ENCODE measurements at regions not wholly inside any gene's neighbourhood (a gene's known extent, or its start where the extent isn't known, plus 50 kb on each side); places are given as distances from the start of the nearest gene placed in this dataset.

DNA sequence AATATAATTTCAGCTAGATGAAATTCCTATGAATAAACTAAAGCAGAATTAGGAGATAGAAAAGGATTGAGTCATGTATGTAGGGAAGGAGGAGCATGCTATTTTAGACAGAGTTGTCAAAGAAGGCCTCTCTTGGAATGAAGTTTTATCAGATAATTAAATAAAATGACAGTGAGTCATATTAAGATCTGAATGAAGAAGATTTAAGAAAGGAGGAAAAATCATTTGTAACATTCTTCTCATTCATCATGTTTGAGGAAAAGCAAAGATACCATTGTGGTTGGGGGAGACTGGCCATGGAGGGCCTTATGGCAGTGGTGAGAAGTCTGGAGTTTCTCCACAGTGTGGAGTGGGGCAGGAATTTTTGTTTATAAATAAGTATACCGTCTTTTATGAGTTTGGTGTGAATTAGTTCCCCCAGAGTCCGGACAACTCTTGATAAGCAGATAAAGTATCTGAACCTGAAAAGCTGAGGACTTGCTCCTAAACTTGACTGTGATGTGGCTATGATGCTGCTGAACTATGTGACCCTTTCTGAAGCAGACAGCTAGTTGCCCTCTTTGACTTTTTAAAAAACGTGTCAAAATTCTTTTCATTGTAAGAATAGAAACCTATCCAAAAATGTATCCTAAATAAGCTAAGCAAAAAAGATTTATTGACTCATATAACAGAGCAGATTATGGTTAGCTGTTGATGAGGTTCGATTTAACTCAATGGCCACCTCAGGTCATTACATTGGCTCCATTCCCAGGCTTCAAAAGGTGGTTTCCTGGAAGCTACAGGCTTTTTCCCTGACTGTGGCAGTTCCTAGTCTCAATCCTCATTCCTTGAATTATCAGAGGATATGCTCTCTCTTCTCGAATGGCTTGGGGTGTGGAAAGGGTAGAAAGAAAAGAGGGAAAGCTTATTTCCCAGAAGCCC is 90.8 kb downstream of the LHX9 start:
- peaks cover 4% of the 10 kb centered on the region for H3K36me3 Mint-ChIP-seq (ENCODE audit: low read depth)
- peaks cover 22% of the 10 kb centered on the region for H3K27me3 Mint-ChIP-seq (ENCODE audit: low read depth)
- H3K27ac Mint-ChIP-seq: no peak overlapping the region
- no peak overlapping the region for H3K4me3 Mint-ChIP-seq (ENCODE audit: low read depth)
- intact Hi-C loops (cut with micrococcal nuclease): no loop called here
- H3K9me3 Mint-ChIP-seq: peaks cover 36% of the 10 kb centered on the region
- DNase-seq (ENCODE audit: low spot score): no peak
- no peaks in the 10 kb centered on the region for H3K4me1 Mint-ChIP-seq (ENCODE audit: low read depth)

DNA sequence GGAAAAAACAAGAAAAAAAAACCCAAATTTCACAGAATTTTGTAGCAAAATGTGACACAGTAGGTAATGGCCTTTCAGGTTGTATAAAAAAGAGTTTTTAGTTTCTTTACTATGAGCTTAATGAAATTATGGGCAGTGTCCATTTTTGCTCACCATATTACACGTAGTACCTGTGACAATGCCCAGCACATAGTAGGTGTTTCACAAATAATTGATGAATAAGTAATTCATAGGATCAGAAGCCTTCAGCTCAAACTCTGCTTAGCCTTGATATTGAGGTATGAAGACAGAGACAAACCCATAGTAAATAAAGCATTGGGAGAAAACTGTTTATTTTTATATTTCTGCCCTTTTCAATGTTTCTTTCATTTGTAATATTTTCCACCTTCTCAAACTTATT is 97.2 kb downstream of the LHX9 start:
- H3K27ac Mint-ChIP-seq: no peak overlapping the region
- DNase-seq (ENCODE audit: low spot score): no peak
- peaks cover 16% of the 10 kb centered on the region for H3K9me3 Mint-ChIP-seq
- peaks cover 7% of the 10 kb centered on the region for H3K27me3 Mint-ChIP-seq (ENCODE audit: low read depth)
- no peaks in the 10 kb centered on the region for H3K4me1 Mint-ChIP-seq (ENCODE audit: low read depth)
- intact Hi-C loops (cut with micrococcal nuclease): no loop called here
- H3K4me3 Mint-ChIP-seq (ENCODE audit: low read depth): no peak overlapping the region
- no peaks in the 10 kb centered on the region for H3K36me3 Mint-ChIP-seq (ENCODE audit: low read depth)

DNA sequence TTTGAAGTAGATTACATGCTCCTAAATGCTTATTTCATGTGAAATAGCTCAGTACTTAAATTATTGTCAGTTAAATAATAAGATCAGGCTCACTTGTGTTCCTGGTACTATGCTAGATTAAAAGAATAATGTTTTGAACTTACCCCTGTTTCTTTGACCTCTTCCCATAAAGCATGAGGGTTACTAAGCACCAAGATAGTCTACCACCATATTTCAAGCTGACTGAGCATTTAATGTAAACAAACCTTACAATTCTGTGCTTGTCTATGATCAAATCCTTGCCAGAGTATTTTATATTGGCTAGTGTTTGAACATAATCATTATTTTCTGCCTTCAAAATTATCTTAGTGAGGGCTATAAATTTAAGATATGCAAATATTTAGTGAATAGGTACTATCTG is 98.1 kb downstream of the LHX9 start:
- intact Hi-C loops (cut with micrococcal nuclease): no loop called here
- Mint-ChIP-seq H3K4me3 (ENCODE audit: low read depth) (no peak overlapping the region), H3K27me3 (ENCODE audit: low read depth) (peaks cover 11% of the 10 kb centered on the region), H3K36me3 (ENCODE audit: low read depth) (no peaks in the 10 kb centered on the region), H3K4me1 (ENCODE audit: low read depth) (no peaks in the 10 kb centered on the region), H3K27ac (no peak overlapping the region), H3K9me3 (peaks cover 9% of the 10 kb centered on the region)
- no peak for DNase-seq (ENCODE audit: low spot score)

DNA sequence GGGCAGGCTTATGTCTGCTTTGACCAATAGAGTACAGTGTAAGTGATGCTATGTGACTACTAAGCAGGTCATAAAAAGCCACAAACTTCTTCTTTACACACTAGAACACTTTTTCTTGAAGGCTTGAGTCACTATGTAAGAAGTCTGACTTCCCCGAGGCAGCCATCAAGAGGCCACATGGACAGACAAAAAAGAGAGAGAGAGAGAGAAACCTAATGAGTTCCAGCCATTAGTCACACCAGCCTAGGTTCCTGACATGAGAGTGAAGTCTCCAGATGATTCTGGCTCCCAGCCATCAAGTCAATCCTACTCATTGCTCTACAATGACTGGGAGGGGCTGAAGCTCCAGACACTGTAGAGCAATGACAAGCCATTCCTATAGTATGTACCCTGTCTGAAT is 101.4 kb downstream of the LHX9 start:
- no peak overlapping the region for H3K4me3 Mint-ChIP-seq (ENCODE audit: low read depth)
- no peaks in the 10 kb centered on the region for H3K4me1 Mint-ChIP-seq (ENCODE audit: low read depth)
- H3K9me3 Mint-ChIP-seq: no peaks in the 10 kb centered on the region
- H3K27me3 Mint-ChIP-seq (ENCODE audit: low read depth): peaks cover 12% of the 10 kb centered on the region
- H3K36me3 Mint-ChIP-seq (ENCODE audit: low read depth): no peaks in the 10 kb centered on the region
- intact Hi-C loops (cut with micrococcal nuclease): no loop called here
- DNase-seq (ENCODE audit: low spot score): no peak
- H3K27ac Mint-ChIP-seq: no peak overlapping the region

DNA sequence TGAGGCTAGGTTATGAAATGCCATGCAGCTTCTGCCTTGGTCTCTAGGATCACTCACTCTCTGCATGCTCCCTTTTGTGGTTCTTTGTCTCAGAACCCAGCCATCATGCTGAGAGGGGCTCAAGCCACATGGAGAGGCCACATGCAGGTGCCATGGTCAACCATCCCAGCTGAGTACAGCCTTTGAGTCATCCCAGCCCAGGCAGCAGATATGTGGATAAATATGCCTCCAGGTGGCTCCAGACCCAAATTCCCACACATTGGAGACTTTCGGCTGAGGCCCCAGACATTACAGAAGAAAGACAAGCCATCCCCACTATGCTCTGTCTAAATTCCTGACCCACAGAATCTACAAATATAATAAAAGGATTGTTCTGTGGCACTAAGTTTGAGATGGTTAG is 102.0 kb downstream of the LHX9 start:
- Mint-ChIP-seq H3K4me1 (ENCODE audit: low read depth) (no peaks in the 10 kb centered on the region), H3K27me3 (ENCODE audit: low read depth) (peaks cover 8% of the 10 kb centered on the region), H3K9me3 (no peaks in the 10 kb centered on the region), H3K36me3 (ENCODE audit: low read depth) (no peaks in the 10 kb centered on the region), H3K4me3 (ENCODE audit: low read depth) (no peak overlapping the region), H3K27ac (no peak overlapping the region)
- no peak for DNase-seq (ENCODE audit: low spot score)
- intact Hi-C loops (cut with micrococcal nuclease): no loop called here

DNA sequence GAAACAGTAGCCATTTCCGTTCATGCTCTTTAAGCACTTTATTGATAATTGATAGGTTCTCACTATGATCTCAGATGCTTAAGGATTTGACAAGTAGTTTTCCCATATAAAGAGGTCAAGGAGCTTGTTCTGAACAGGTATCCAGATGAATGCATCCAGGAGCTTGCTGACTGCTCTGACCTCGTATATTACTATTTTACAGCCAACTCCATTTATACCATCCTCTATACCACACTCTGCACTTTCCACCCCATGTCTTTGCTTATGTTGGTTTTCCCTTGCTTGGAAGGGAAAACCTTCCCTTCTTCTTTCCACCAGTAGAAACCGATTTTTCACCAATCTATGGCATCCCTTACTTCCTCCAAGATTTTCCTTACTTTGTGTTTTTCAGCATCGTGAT is 107.2 kb downstream of the LHX9 start:
- DNase-seq (ENCODE audit: low spot score): no peak
- intact Hi-C loops (cut with micrococcal nuclease): no loop called here
- H3K27ac Mint-ChIP-seq: no peak overlapping the region
- no peaks in the 10 kb centered on the region for H3K4me1 Mint-ChIP-seq (ENCODE audit: low read depth)
- no peak overlapping the region for H3K4me3 Mint-ChIP-seq (ENCODE audit: low read depth)
- H3K9me3 Mint-ChIP-seq: no peaks in the 10 kb centered on the region
- H3K36me3 Mint-ChIP-seq (ENCODE audit: low read depth): no peaks in the 10 kb centered on the region
- H3K27me3 Mint-ChIP-seq (ENCODE audit: low read depth): peaks cover 23% of the 10 kb centered on the region

DNA sequence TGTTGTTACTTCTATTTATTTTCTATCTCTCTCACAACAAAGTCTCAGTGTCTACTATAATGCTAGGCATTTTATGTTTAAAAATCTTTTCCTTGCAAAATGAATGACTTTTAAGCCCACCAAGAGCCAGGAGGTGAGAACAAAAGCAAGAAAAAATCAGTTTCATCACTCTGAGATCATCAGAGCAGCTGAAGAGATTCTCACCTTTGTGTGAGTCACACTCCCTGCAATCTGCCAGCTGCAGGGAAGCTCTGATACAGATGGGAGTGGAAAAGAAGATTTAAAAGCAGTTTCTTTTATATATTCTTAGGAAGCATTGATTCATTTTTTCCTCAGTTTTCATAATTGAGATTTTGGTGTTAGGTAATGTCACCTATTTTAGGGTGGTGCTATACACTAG is 107.6 kb downstream of the LHX9 start:
- H3K9me3 Mint-ChIP-seq: no peaks in the 10 kb centered on the region
- no peak overlapping the region for H3K27ac Mint-ChIP-seq
- no peaks in the 10 kb centered on the region for H3K36me3 Mint-ChIP-seq (ENCODE audit: low read depth)
- no peak overlapping the region for H3K4me3 Mint-ChIP-seq (ENCODE audit: low read depth)
- H3K4me1 Mint-ChIP-seq (ENCODE audit: low read depth): no peaks in the 10 kb centered on the region
- no peak for DNase-seq (ENCODE audit: low spot score)
- intact Hi-C loops (cut with micrococcal nuclease): no loop called here
- H3K27me3 Mint-ChIP-seq (ENCODE audit: low read depth): peaks cover 21% of the 10 kb centered on the region

DNA sequence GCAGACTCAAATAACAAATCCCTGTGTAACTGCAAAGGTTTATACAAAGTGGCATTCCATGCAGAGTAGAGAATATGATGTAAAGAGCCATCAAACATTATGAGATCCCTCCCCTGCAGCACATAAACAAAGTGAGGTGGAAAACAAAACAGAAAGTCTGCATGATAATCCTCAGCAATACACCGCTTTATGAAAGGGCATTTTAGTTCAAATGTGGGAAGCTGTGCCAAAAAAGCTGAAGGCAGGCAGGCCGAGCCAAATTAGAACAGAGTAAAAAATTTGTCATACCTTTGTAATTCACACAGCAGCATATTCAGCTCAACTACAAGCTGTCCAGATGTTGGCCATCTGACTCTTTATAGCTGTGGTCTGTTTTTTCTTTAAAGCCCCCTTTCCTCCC is 113.5 kb downstream of the LHX9 start:
- intact Hi-C loops (cut with micrococcal nuclease): no loop called here
- H3K9me3 Mint-ChIP-seq: no peaks in the 10 kb centered on the region
- H3K36me3 Mint-ChIP-seq (ENCODE audit: low read depth): no peaks in the 10 kb centered on the region
- DNase-seq (ENCODE audit: low spot score): no peak
- H3K27me3 Mint-ChIP-seq (ENCODE audit: low read depth): peaks cover 15% of the 10 kb centered on the region
- H3K27ac Mint-ChIP-seq: no peak overlapping the region
- no peak overlapping the region for H3K4me3 Mint-ChIP-seq (ENCODE audit: low read depth)
- peaks cover 10% of the 10 kb centered on the region for H3K4me1 Mint-ChIP-seq (ENCODE audit: low read depth)

DNA sequence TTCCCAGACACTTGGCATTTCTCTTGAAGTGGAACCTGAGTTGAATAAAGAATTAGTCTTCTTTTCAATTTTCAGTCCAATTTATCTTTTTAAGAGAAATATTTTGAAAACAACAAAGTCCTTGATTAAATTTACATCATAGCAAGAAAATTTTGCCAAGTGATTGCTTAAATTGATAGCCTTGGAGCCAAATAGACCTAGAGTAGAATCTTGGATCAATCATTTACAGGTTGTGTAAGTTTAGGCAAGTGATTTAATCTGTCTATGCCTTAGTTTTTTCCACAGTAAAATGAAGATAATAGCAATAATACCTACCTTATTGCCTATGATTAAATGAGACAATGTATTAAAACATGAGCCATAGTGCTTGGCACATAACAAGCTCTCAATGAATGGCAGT is 113.9 kb downstream of the LHX9 start:
- H3K27ac Mint-ChIP-seq: no peak overlapping the region
- peaks cover 10% of the 10 kb centered on the region for H3K4me1 Mint-ChIP-seq (ENCODE audit: low read depth)
- peaks cover 13% of the 10 kb centered on the region for H3K27me3 Mint-ChIP-seq (ENCODE audit: low read depth)
- DNase-seq (ENCODE audit: low spot score): no peak
- H3K36me3 Mint-ChIP-seq (ENCODE audit: low read depth): no peaks in the 10 kb centered on the region
- H3K4me3 Mint-ChIP-seq (ENCODE audit: low read depth): no peak overlapping the region
- intact Hi-C loops (cut with micrococcal nuclease): no loop called here
- no peaks in the 10 kb centered on the region for H3K9me3 Mint-ChIP-seq

DNA sequence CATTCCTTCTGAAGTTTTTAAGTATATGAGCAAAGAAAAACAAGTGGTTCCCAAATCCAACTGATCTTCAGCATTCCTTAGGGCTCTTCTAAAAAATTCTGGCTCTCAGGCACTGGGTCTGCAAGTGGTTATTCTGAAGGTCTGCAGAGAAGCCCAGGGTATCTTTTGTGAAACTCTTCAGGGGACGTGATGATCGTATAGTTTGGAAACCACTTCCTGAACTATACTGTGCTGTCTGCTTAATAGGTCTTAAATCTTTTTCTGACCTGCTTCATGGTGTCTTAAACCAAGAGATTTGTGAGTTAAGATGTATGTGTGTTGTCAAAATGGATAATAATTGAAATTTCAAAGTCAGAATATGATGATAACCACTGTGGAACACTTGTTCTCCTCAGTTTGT is 115.5 kb downstream of the LHX9 start:
- peaks cover 7% of the 10 kb centered on the region for H3K27me3 Mint-ChIP-seq (ENCODE audit: low read depth)
- H3K36me3 Mint-ChIP-seq (ENCODE audit: low read depth): no peaks in the 10 kb centered on the region
- no peak overlapping the region for H3K4me3 Mint-ChIP-seq (ENCODE audit: low read depth)
- no peak overlapping the region for H3K27ac Mint-ChIP-seq
- peaks cover 10% of the 10 kb centered on the region for H3K4me1 Mint-ChIP-seq (ENCODE audit: low read depth)
- H3K9me3 Mint-ChIP-seq: no peaks in the 10 kb centered on the region
- intact Hi-C loops (cut with micrococcal nuclease): no loop called here
- no peak for DNase-seq (ENCODE audit: low spot score)

DNA sequence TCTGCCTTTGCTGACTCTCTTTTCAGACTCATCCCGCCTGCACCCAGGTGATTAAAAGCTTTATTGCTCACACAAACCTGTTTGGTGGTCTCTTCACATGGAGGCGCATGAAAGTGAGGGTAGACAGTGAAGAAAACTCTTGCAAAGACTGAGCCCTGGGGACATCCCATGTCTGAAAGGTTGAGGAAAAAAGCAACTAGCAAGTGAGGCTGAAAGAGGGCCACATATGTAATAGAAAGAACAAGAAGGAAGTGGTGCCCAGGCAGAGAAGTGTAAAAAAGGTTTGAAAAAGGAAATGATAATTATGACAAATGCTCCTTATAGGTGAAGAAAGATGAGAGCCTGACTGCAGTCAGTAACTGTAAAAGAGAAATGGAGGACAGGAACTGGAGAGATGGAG is 115.9 kb upstream of the NEK7 start:
- Mint-ChIP-seq H3K36me3 (ENCODE audit: low read depth) (no peaks in the 10 kb centered on the region), H3K27me3 (ENCODE audit: low read depth) (no peaks in the 10 kb centered on the region), H3K4me3 (ENCODE audit: low read depth) (no peak overlapping the region), H3K4me1 (ENCODE audit: low read depth) (no peaks in the 10 kb centered on the region), H3K9me3 (no peaks in the 10 kb centered on the region), H3K27ac (no peak overlapping the region)
- DNase-seq (ENCODE audit: low spot score): no peak
- intact Hi-C loops (cut with micrococcal nuclease): no loop called here

DNA sequence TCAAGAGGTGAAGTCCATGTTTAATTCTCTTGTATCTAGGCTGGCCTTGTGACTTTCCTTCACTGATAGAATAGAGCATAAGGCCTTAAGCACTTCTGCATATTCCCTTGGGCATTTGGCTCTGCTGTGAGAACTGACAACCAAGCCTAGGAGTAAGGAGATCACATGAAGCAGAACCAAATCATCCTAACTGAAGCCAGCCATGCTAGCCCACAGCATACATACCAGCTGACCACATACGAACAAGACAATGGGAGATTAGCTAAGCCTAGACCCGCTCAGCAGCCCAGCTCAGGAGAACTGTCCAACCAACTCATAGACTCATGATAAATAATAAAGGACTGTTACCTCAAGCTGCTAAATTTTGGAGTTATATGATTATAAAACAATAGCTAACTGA is 114.6 kb upstream of the NEK7 start:
- intact Hi-C loops (cut with micrococcal nuclease): no loop called here
- no peak overlapping the region for H3K4me3 Mint-ChIP-seq (ENCODE audit: low read depth)
- H3K4me1 Mint-ChIP-seq (ENCODE audit: low read depth): peaks cover under 1% of the 10 kb centered on the region
- H3K27ac Mint-ChIP-seq: no peak overlapping the region
- DNase-seq (ENCODE audit: low spot score): no peak
- H3K36me3 Mint-ChIP-seq (ENCODE audit: low read depth): no peaks in the 10 kb centered on the region
- H3K27me3 Mint-ChIP-seq (ENCODE audit: low read depth): no peaks in the 10 kb centered on the region
- peaks cover 8% of the 10 kb centered on the region for H3K9me3 Mint-ChIP-seq

DNA sequence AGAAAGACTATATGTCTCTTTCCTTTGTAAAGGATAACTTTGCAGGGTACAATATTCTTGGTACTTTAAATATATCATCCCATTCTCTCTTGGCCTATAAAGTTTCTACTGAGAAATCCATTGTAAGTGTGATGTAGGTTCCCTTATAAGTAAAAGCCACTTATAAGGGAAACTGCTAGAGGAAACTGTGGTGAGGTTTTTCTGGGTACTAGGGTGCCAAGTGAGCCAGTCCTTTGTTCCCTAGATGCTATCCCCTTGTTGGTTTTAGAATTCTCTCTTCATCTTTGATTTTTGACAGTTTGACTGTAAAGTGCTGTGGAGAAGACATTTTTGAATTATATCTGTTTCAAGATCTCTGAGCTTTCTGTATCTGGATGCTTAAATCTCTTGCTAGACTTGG is 108.9 kb upstream of the NEK7 start:
- Mint-ChIP-seq H3K36me3 (ENCODE audit: low read depth) (peaks cover 5% of the 10 kb centered on the region), H3K4me1 (ENCODE audit: low read depth) (peaks cover 16% of the 10 kb centered on the region), H3K27me3 (ENCODE audit: low read depth) (peaks cover 3% of the 10 kb centered on the region), H3K9me3 (peaks cover 48% of the 10 kb centered on the region), H3K4me3 (ENCODE audit: low read depth) (no peak overlapping the region), H3K27ac (peak overlapping the region; percentile 43)
- intact Hi-C loops (cut with micrococcal nuclease): loop anchor here (5.0 kb wide), 1 partner anchor 101 kb away; no protein-coding TSS in a partner anchor
- peak; percentile 17 for DNase-seq (ENCODE audit: low spot score)

All from activated T-helper 2 cell treated with anti-CD3 and anti-CD28 coated beads, Interferon-gamma antibody, Interleukin-2, Interleukin-4, amounts not matched to agents 10 μg/mL and 5 μg/mL and 100 μg/mL, durations not matched to agents 14 hours and 24 hours and 36 hours (primary cell).